GM10266 (cell line): ENCODE measurements at regions not wholly inside any gene's neighbourhood (a gene's known extent, or its start where the extent isn't known, plus 50 kb on each side); places are given as distances from the start of the nearest gene placed in this dataset.

Experiments used
- DNase-seq: peaks from one replicate; pipeline ENCODE4 v3.0.0; 2012; ENCODE audit errors: extremely low spot score
- CTCF ChIP-seq: IDR thresholded peaks from 2 replicates; pipeline ENCODE4 v1.5.1; 2012; ENCODE audit warnings: mild to moderate bottlenecking, low read depth; ENCODE audit not compliant: control insufficient read depth, insufficient read depth; ENCODE audit errors: missing control alignments

- DNase-seq: no peak
- TF ChIP-seq CTCF: no peak
Measured at GRCh38 chr20:7492257-7492656, 448.0 kb downstream of the HAO1 start.

- no peak for TF ChIP-seq CTCF
- no peak for DNase-seq
Measured at GRCh38 chr20:7493311-7493710, 446.9 kb downstream of the HAO1 start.

GRCh38 chr20:7496394-7496991 is 443.8 kb downstream of the HAO1 start:
- DNase-seq: no peak
- no peak for TF ChIP-seq CTCF

- DNase-seq: no peak
- no peak for TF ChIP-seq CTCF
Measured at GRCh38 chr20:7497985-7498384, 442.3 kb downstream of the HAO1 start.

GRCh38 chr20:7499201-7499600 is 441.1 kb downstream of the HAO1 start:
- DNase-seq: no peak
- no peak for TF ChIP-seq CTCF

GRCh38 chr20:7500231-7500663 is 440.0 kb downstream of the HAO1 start:
- TF ChIP-seq CTCF: no peak

GRCh38 chr20:7503501-7503900 is 436.8 kb downstream of the HAO1 start:
- TF ChIP-seq CTCF: no peak
- DNase-seq: no peak

More at GRCh38 chr20:7500231-7500663, 440.0 kb downstream of the HAO1 start:
- DNase-seq: no peak
